ENCODE measurements at regions not wholly inside any gene's neighbourhood (a gene's known extent, or its start where the extent isn't known, plus 50 kb on each side); places are given as distances from the start of the nearest gene placed in this dataset.

- TF ChIP-seq GATA3 (IDR thresholded peaks at IDR 0.05; ENCODE audit: borderline replicate concordance), result no peak
- no peak for TF ChIP-seq CTCF (IDR thresholded peaks at IDR 0.05)
- no peak for TF ChIP-seq USF2 (IDR thresholded peaks at IDR 0.05)
- no peak for TF ChIP-seq JUN (IDR thresholded peaks at IDR 0.05)
- TF ChIP-seq HOXB13 (CRISPR knock-in tag; IDR thresholded peaks at IDR 0.05; ENCODE audit: low read depth), result no peak
- no peak for TF ChIP-seq POLR2A (IDR thresholded peaks at IDR 0.05; ENCODE audit: low read length)
- TF ChIP-seq KDM1A (IDR thresholded peaks at IDR 0.05; ENCODE audit: low read depth), result no peak
- TF ChIP-seq EP300 (IDR thresholded peaks at IDR 0.05), result no peak
- TF ChIP-seq REST (IDR thresholded peaks at IDR 0.05), result no peak
- no peak for TF ChIP-seq CHD2 (IDR thresholded peaks at IDR 0.05; ENCODE audit: low read length, partially characterized antibody)
- no peak for TF ChIP-seq POLR2AphosphoS2 (conservative IDR thresholded peaks at IDR 0.05; ENCODE audit: low read length)
- TF ChIP-seq RNF2 (IDR thresholded peaks at IDR 0.05; ENCODE audit: borderline replicate concordance, low read depth), result no peak
- no peak for TF ChIP-seq CHD4 (IDR thresholded peaks at IDR 0.05; ENCODE audit: borderline replicate concordance)
- TF ChIP-seq EHMT2 (IDR thresholded peaks at IDR 0.05; ENCODE audit: low read depth), result no peak
These were observed 764.7 kb downstream of the TRIML1 start for GRCh38 chr4:188903986-188904385.

Data from A549 (cell line).